ENCODE measurements at regions not wholly inside any gene's neighbourhood (a gene's known extent, or its start where the extent isn't known, plus 50 kb on each side); places are given as distances from the start of the nearest gene placed in this dataset.

DNA sequence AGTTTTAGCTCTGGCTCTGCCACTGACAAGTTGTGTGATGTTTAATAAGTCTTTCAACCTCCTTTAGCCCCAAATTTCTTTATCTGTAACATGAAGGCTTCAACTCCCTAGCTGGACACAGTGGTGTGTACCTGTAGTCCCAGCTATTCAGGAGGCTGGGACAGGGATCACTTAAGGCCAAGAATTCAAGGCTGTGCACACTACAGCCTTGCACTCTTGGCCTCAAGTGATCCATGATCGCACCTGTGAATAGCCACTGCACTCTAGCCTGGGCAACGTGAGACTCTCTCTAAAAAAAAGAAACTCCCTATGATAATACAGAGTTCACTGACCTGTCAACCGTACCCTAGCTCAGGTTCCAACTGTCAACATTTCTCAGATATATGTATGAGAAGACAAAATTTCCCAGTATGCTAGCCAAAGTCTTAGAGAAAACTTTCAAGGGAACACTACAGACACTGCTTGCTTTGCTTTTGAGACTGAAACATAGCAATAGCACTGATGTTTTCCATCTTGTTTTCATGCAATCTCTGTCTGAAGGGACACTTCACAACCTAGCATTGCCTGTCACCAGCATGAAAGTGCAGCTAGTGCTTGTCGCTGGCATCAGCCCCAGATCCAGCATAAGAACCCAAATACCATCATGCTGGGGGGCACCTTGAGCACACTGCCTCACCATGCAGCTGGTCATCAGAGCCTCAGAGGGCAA lies 51.6 kb upstream of the PTPN13 start:
- no peak overlapping the region for H3K4me2 ChIP-seq (ENCODE audit: insufficient read depth, low read length, poor library complexity, severe bottlenecking)
- no peaks in the 10 kb centered on the region for H3K9me3 ChIP-seq (replicated peaks in 1 of 2; ENCODE audit: control insufficient read depth in 2 of 2, insufficient read depth in 1 of 2, low read depth in 1 of 2, low read length in 2 of 2)
- H3K79me1 ChIP-seq (ENCODE audit: low read depth, low read length), result no peaks in the 10 kb centered on the region
- no peak overlapping the region for H3K4ac ChIP-seq (ENCODE audit: low read length)
- no peak overlapping the region for H3K4me3 ChIP-seq (ENCODE audit: low read length in 2 of 2)
- no peaks in the 10 kb centered on the region for H3K27me3 ChIP-seq (ENCODE audit: control insufficient read depth in 3 of 3, insufficient read depth in 3 of 3, low read depth in 1 of 3, low read length in 3 of 3)
- H4K91ac ChIP-seq (ENCODE audit: low read depth, low read length, poor library complexity), result peak overlapping the region; percentile 95
- no peak overlapping the region for H2AFZ ChIP-seq (ENCODE audit: low read length)
- H3K36me3 ChIP-seq (replicated peaks in 1 of 2; ENCODE audit: control insufficient read depth in 2 of 2, insufficient read depth in 2 of 2, low read length in 2 of 2), result no peaks in the 10 kb centered on the region
- no CpG with 5 or more reads among the region's 4 CpGs for WGBS, 2 donors (ENCODE audit: extremely low coverage in 2 of 2, insufficient read length in 2 of 2, insufficient replicate concordance in 1 of 2)
- H3K9ac ChIP-seq (ENCODE audit: low read depth, low read length, poor library complexity), result no peak overlapping the region
- H3K27ac ChIP-seq (replicated peaks; ENCODE audit: low read length), result peak overlapping the region; percentile 74
- no peak overlapping the region for H2AK5ac ChIP-seq (ENCODE audit: low read depth, low read length)
- H3K18ac ChIP-seq (ENCODE audit: low read length), result peak overlapping the region; percentile 94
- H2BK5ac ChIP-seq (ENCODE audit: low read length), result no peak overlapping the region
- H3K14ac ChIP-seq (ENCODE audit: low read length), result no peak overlapping the region
- H2BK120ac ChIP-seq (ENCODE audit: low read depth, low read length), result no peak overlapping the region
- peak overlapping the region; percentile 50 for H2BK15ac ChIP-seq (ENCODE audit: low read length)
- H4K8ac ChIP-seq (ENCODE audit: low read depth, low read length), result no peak overlapping the region
- peaks cover 8 to 23% of the 10 kb centered on the region in 2 donors for H3K4me1 ChIP-seq (ENCODE audit: control insufficient read depth in 2 of 2, insufficient read depth in 1 of 2, low read depth in 1 of 2, low read length in 2 of 2)
- peak overlapping the region; percentile 95 for H2BK12ac ChIP-seq (ENCODE audit: low read length)
- H3K23ac ChIP-seq (ENCODE audit: low read depth, low read length, poor library complexity), result no peak overlapping the region
- no peak for DNase-seq (ENCODE audit: low spot score)

DNA sequence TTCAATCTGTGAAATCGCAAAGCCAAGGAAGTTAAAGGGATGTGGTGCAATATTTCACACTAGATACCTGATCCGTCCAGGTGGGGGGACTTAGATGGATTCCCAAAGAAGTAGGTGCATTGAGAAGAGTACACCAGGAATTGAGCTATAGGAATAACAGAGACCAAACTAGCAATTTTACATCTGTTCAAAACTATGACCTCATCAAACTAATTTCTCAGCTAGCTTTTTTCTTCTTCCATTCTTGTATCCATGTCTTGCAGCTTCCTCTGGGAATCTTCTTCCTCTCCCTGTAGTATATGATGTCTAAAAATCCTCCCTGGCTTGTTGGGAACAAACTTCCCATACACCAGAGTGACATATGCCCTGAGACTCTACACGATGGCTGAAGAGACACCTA lies 51.0 kb upstream of the PTPN13 start:
- no peak overlapping the region for H2AFZ ChIP-seq (ENCODE audit: low read length)
- H2BK120ac ChIP-seq (ENCODE audit: low read depth, low read length), result no peak overlapping the region
- no peak overlapping the region for H3K23ac ChIP-seq (ENCODE audit: low read depth, low read length, poor library complexity)
- no CpG with 5 or more reads among the region's 3 CpGs for WGBS, 2 donors (ENCODE audit: extremely low coverage in 2 of 2, insufficient read length in 2 of 2, insufficient replicate concordance in 1 of 2)
- no peaks in the 10 kb centered on the region for H3K79me1 ChIP-seq (ENCODE audit: low read depth, low read length)
- H3K4me3 ChIP-seq (ENCODE audit: low read length in 2 of 2), result no peak overlapping the region
- peak overlapping the region; percentile 74 for H3K27ac ChIP-seq (replicated peaks; ENCODE audit: low read length)
- H2BK15ac ChIP-seq (ENCODE audit: low read length), result no peak overlapping the region
- H3K14ac ChIP-seq (ENCODE audit: low read length), result no peak overlapping the region
- no peak overlapping the region for H4K91ac ChIP-seq (ENCODE audit: low read depth, low read length, poor library complexity)
- H3K27me3 ChIP-seq (ENCODE audit: control insufficient read depth in 3 of 3, insufficient read depth in 3 of 3, low read depth in 1 of 3, low read length in 3 of 3), result no peaks in the 10 kb centered on the region
- H3K9me3 ChIP-seq (replicated peaks in 1 of 2; ENCODE audit: control insufficient read depth in 2 of 2, insufficient read depth in 1 of 2, low read depth in 1 of 2, low read length in 2 of 2), result no peaks in the 10 kb centered on the region
- H3K9ac ChIP-seq (ENCODE audit: low read depth, low read length, poor library complexity), result no peak overlapping the region
- no peak overlapping the region for H3K18ac ChIP-seq (ENCODE audit: low read length)
- no peak overlapping the region for H3K4ac ChIP-seq (ENCODE audit: low read length)
- H3K4me1 ChIP-seq (ENCODE audit: control insufficient read depth in 2 of 2, insufficient read depth in 1 of 2, low read depth in 1 of 2, low read length in 2 of 2), result peaks cover 8 to 23% of the 10 kb centered on the region in 2 donors
- no peak overlapping the region for H2BK5ac ChIP-seq (ENCODE audit: low read length)
- no peak overlapping the region for H2AK5ac ChIP-seq (ENCODE audit: low read depth, low read length)
- no peak for DNase-seq (ENCODE audit: low spot score)
- no peak overlapping the region for H4K8ac ChIP-seq (ENCODE audit: low read depth, low read length)
- no peaks in the 10 kb centered on the region for H3K36me3 ChIP-seq (replicated peaks in 1 of 2; ENCODE audit: control insufficient read depth in 2 of 2, insufficient read depth in 2 of 2, low read length in 2 of 2)
- no peak overlapping the region for H3K4me2 ChIP-seq (ENCODE audit: insufficient read depth, low read length, poor library complexity, severe bottlenecking)
- H2BK12ac ChIP-seq (ENCODE audit: low read length), result no peak overlapping the region

DNA sequence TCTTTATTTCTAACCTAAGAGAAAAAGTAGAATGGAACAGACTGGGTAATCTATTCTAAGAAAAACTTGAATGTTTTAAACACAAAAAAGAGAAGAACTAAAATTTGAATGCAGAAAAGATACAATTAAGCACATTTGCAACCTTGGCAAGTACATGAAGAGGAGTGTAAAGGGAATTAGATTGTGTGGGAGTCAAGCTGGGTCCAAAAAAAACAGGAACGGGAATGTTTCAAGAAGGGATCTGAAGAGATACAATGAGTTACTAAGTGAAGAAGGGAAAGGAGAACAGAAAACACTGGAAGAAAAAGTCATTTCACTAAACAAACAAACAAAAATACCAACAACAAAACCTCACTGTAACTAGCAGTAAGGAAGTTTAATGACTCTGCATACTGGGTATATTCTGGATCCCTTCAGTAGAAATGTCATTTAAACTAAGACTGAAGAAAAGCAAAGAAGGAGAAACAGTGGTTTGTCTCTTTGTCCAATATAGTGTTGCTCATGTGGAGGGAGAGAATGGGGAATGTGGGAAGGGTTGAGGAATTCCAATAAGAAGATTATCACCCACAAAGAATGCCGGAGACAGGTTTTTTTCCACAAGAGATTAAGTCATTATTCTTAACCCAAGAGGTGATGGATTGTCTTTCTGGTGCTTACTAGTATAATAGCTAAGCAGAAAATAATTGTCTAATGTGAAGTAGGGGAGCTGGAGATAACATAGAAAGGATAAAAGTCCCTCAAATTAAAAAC lies 50.4 kb upstream of the PTPN13 start:
- Histone ChIP-seq H4K8ac (ENCODE audit: low read depth, low read length) (no peak overlapping the region), H3K4me2 (ENCODE audit: insufficient read depth, low read length, poor library complexity, severe bottlenecking) (no peak overlapping the region), H3K23ac (ENCODE audit: low read depth, low read length, poor library complexity) (no peak overlapping the region), H2BK120ac (ENCODE audit: low read depth, low read length) (no peak overlapping the region), H3K9me3 (replicated peaks in 1 of 2; ENCODE audit: control insufficient read depth in 2 of 2, insufficient read depth in 1 of 2, low read depth in 1 of 2, low read length in 2 of 2) (no peaks in the 10 kb centered on the region), H3K27me3 (ENCODE audit: control insufficient read depth in 3 of 3, insufficient read depth in 3 of 3, low read depth in 1 of 3, low read length in 3 of 3) (no peaks in the 10 kb centered on the region), H2AK5ac (ENCODE audit: low read depth, low read length) (no peak overlapping the region), H3K9ac (ENCODE audit: low read depth, low read length, poor library complexity) (no peak overlapping the region), H3K4me1 (ENCODE audit: control insufficient read depth in 2 of 2, insufficient read depth in 1 of 2, low read depth in 1 of 2, low read length in 2 of 2) (peaks cover 8 to 23% of the 10 kb centered on the region in 2 donors), H3K14ac (ENCODE audit: low read length) (no peak overlapping the region), H3K18ac (ENCODE audit: low read length) (no peak overlapping the region), H3K36me3 (replicated peaks in 1 of 2; ENCODE audit: control insufficient read depth in 2 of 2, insufficient read depth in 2 of 2, low read length in 2 of 2) (no peaks in the 10 kb centered on the region), H2BK12ac (ENCODE audit: low read length) (no peak overlapping the region), H4K91ac (ENCODE audit: low read depth, low read length, poor library complexity) (no peak overlapping the region), H3K79me1 (ENCODE audit: low read depth, low read length) (no peaks in the 10 kb centered on the region), H2AFZ (ENCODE audit: low read length) (no peak overlapping the region), H3K27ac (replicated peaks; ENCODE audit: low read length) (peak overlapping the region; percentile 80), H2BK15ac (ENCODE audit: low read length) (no peak overlapping the region), H3K4ac (ENCODE audit: low read length) (no peak overlapping the region), H3K4me3 (ENCODE audit: low read length in 2 of 2) (no peak overlapping the region), H2BK5ac (ENCODE audit: low read length) (no peak overlapping the region)
- no CpG with 5 or more reads among the region's 2 CpGs for WGBS, 2 donors (ENCODE audit: extremely low coverage in 2 of 2, insufficient read length in 2 of 2, insufficient replicate concordance in 1 of 2)
- DNase-seq (ENCODE audit: low spot score), result peak; percentile 73

DNA sequence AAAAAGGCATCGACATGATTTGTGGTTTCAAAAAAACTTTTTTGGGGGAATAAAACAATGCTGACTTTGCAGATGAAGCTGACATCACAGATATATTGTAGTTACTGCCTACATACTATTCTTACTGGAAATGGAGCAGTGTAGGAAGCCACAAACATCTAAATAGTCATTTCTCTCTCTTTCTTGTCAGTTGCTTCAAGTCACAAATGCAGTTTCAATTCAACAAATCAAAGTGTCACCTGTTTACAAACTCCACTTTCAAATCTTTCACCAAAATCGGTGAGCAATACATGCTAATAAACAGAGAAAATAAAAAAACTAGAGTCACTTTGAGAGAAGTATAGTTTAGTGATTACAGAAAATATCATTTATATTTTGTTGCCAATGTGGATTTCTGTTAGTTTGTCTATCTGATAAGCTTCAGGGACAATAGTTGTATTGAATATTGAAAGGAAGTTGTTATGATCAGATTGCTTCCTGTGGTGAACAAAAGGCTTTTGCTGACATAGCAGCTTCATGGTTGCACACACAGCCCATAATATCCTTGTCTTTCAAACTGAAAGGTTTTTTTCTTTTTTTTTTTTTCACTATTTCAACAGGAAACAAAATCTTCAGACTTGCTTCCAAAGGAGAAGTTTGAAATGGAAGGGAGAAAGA lies 49.7 kb upstream of the PTPN13 start:
- H2BK5ac ChIP-seq (ENCODE audit: low read length), result no peak overlapping the region
- peaks cover 8 to 20% of the 10 kb centered on the region in 2 donors for H3K4me1 ChIP-seq (ENCODE audit: control insufficient read depth in 2 of 2, insufficient read depth in 1 of 2, low read depth in 1 of 2, low read length in 2 of 2)
- H2BK120ac ChIP-seq (ENCODE audit: low read depth, low read length), result no peak overlapping the region
- H3K9ac ChIP-seq (ENCODE audit: low read depth, low read length, poor library complexity), result no peak overlapping the region
- no peak overlapping the region for H2BK12ac ChIP-seq (ENCODE audit: low read length)
- no peak for DNase-seq (ENCODE audit: low spot score)
- H3K9me3 ChIP-seq (replicated peaks in 1 of 2; ENCODE audit: control insufficient read depth in 2 of 2, insufficient read depth in 1 of 2, low read depth in 1 of 2, low read length in 2 of 2), result no peaks in the 10 kb centered on the region
- H4K8ac ChIP-seq (ENCODE audit: low read depth, low read length), result no peak overlapping the region
- H2AFZ ChIP-seq (ENCODE audit: low read length), result no peak overlapping the region
- H3K23ac ChIP-seq (ENCODE audit: low read depth, low read length, poor library complexity), result no peak overlapping the region
- H3K36me3 ChIP-seq (replicated peaks in 1 of 2; ENCODE audit: control insufficient read depth in 2 of 2, insufficient read depth in 2 of 2, low read length in 2 of 2), result peaks cover 0 to 5% of the 10 kb centered on the region in 2 donors
- H3K4me2 ChIP-seq (ENCODE audit: insufficient read depth, low read length, poor library complexity, severe bottlenecking), result no peak overlapping the region
- H3K18ac ChIP-seq (ENCODE audit: low read length), result no peak overlapping the region
- no peak overlapping the region for H3K4ac ChIP-seq (ENCODE audit: low read length)
- peak overlapping the region; percentile 77 for H3K27ac ChIP-seq (replicated peaks; ENCODE audit: low read length)
- no peak overlapping the region for H3K4me3 ChIP-seq (ENCODE audit: low read length in 2 of 2)
- WGBS, 2 donors (ENCODE audit: extremely low coverage in 2 of 2, insufficient read length in 2 of 2, insufficient replicate concordance in 1 of 2), result no CpG with 5 or more reads among the region's 2 CpGs
- H2AK5ac ChIP-seq (ENCODE audit: low read depth, low read length), result no peak overlapping the region
- no peak overlapping the region for H3K14ac ChIP-seq (ENCODE audit: low read length)
- no peak overlapping the region for H4K91ac ChIP-seq (ENCODE audit: low read depth, low read length, poor library complexity)
- H2BK15ac ChIP-seq (ENCODE audit: low read length), result no peak overlapping the region
- no peaks in the 10 kb centered on the region for H3K79me1 ChIP-seq (ENCODE audit: low read depth, low read length)
- H3K27me3 ChIP-seq (ENCODE audit: control insufficient read depth in 3 of 3, insufficient read depth in 3 of 3, low read depth in 1 of 3, low read length in 3 of 3), result no peaks in the 10 kb centered on the region

Data from neuronal stem cell (in vitro differentiated cells).